ENCODE measurements at regions not wholly inside any gene's neighbourhood (a gene's known extent, or its start where the extent isn't known, plus 50 kb on each side); places are given as distances from the start of the nearest gene placed in this dataset.

DNA sequence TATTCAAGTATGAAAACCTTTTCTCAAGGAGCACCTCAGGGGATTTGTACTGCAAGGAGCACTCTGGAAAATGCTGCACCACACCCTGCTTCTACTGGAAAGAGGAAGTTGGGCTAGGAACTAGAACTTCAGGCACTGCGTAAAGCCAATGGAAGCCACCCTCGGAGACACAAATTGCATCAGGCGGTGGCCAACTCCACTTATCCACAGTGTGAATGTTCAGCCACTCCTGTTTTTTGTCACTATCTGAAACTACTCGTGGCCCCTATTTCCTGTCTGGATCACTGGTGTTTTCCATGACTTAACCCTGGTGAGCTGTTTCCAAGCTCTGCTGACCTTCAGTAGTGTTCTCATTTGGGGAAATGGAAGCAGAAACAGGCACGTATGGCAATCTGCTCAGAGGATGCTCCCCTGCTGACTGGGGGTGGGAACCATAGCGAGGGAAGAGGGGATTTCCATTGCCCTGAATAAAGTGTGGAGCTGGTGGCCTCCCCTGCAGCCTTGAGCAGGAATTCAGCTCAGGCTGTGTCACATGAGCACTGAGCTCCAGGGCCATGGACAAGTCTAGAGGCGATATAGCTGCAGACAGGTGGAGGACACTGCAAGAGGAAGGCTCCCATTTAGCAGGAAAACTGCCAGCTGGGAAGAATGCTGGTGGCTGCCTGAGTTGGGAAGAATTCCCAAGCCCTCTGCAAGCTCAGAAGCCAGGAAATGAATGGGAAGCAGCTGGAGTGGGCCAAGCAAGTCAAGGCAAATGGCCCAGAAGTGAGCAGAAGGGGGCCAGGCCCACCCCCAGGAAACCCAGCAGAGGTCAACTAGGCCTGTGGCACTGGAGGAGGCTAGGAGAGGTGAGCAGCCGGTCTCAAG lies 50.5 kb upstream of the RAP1B start:
- DNase-seq, result peak; percentile 42

DNA sequence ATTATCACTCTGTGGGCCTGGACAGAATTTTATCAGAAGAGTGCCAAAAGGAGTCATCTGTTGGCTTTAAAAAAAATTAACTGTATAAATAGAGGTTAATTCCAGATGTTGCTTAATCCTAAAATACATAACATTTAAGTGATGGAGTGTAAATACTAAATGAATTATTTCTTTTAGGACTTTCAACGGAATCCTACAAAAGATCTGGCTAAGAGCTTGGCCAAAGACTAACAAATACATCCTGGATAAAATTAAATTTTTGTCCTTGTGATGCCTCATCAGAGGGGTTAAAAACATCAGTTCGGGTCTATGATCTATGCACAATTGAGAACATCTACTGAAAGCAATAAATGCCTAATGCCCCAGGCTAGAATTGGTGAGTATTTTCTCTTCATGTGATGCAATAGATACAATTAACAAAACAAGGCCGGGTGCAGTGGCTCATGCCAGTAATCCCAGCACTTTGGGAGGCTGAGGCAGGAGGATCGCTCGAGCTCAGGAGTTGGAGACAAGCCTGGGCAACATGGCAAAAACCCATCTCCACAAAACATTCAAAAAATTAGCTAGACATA lies 49.8 kb upstream of the RAP1B start:
- DNase-seq, result no peak
